HepG2 (cell line): ENCODE measurements at regions not wholly inside any gene's neighbourhood (a gene's known extent, or its start where the extent isn't known, plus 50 kb on each side); places are given as distances from the start of the nearest gene placed in this dataset.
A peak's percentile ranks its signal among the peaks of the same experiment; 100 is the strongest.

Source experiments
- AFF4 ChIP-seq: sonication (generic); formaldehyde crosslinking; IDR thresholded peaks from 2 replicates; pipeline ENCODE4 v1.4.0; 2020; ENCODE audit warnings: missing genetic modification reagents
- EEA1 ChIP-seq: sonication (generic); formaldehyde crosslinking; IDR thresholded peaks from 2 replicates; pipeline ENCODE4 v1.5.1; 2020; ENCODE audit warnings: mild to moderate bottlenecking, missing genetic modification reagents, borderline replicate concordance
- ELF3 ChIP-seq: IDR thresholded peaks from 2 replicates; pipeline ENCODE4 v1.6.1; 2016; ENCODE audit warnings: missing genetic modification reagents, missing compliant biosample characterization
- FOXP1 ChIP-seq, 2 experiments: fragments of 450-650 bp in 1 of 2; IDR thresholded peaks; 2 replicates each; pipeline ENCODE4 v1.6.1; 2017 to 2018; ENCODE audit warnings: antibody characterized with exemption in 1 of 2
- HMGXB4 ChIP-seq, 2 experiments: sonication (generic) in 1 of 2; formaldehyde crosslinking in 1 of 2; IDR thresholded peaks; 2 replicates each; pipeline versions ENCODE4 v1.4.0 to v1.6.1; 2018 to 2020; ENCODE audit warnings: missing genetic modification reagents in 2 of 2, borderline replicate concordance in 1 of 2, low read depth in 1 of 2, mild to moderate bottlenecking in 1 of 2, missing biosample characterization in 1 of 2
- HNF1A ChIP-seq, 2 experiments: sonication (generic) in 1 of 2; formaldehyde crosslinking in 1 of 2; IDR thresholded peaks; 2 replicates each; pipeline versions ENCODE4 v1.4.0 to v1.6.1; 2016 to 2020; ENCODE audit warnings: borderline replicate concordance in 1 of 2, low read depth in 1 of 2, mild to moderate bottlenecking in 1 of 2, missing genetic modification reagents in 1 of 2
- HOMEZ ChIP-seq: IDR thresholded peaks from 2 replicates; pipeline ENCODE4 v1.6.1; 2016; ENCODE audit warnings: low read depth
- NFIC ChIP-seq: IDR thresholded peaks from 2 replicates; pipeline ENCODE4 v1.6.1; 2012; ENCODE audit warnings: mild to moderate bottlenecking, low read length, inconsistent platforms
- PCBP1 ChIP-seq: fragments of 200-400 bp; formaldehyde crosslinking; IDR thresholded peaks from 2 replicates; pipeline ENCODE4 v1.6.1; 2017; ENCODE audit warnings: mild to moderate bottlenecking, low read depth, low read length, borderline replicate concordance
- SAP130 ChIP-seq: IDR thresholded peaks from 2 replicates; pipeline ENCODE4 v1.6.1; 2016; ENCODE audit warnings: low read depth
- SNAPC2 ChIP-seq: sonication (generic); formaldehyde crosslinking; IDR thresholded peaks from 2 replicates; pipeline ENCODE4 v1.8.1; 2022; ENCODE audit warnings: mild to moderate bottlenecking, missing genetic modification reagents
- ZFX ChIP-seq: sonication (generic); formaldehyde crosslinking; IDR thresholded peaks from 2 replicates; pipeline ENCODE4 v1.4.0; 2020; ENCODE audit warnings: mild to moderate bottlenecking, low read depth, missing genetic modification reagents, moderate library complexity
- ZNF468 ChIP-seq: sonication (generic); formaldehyde crosslinking; IDR thresholded peaks from 2 replicates; pipeline ENCODE4 v1.8.0; 2022; ENCODE audit warnings: mild to moderate bottlenecking, moderate library complexity, missing genetic modification reagents
- ZNF619 ChIP-seq: sonication (generic); formaldehyde crosslinking; IDR thresholded peaks from 2 replicates; pipeline ENCODE4 v1.4.0; 2020; ENCODE audit warnings: mild to moderate bottlenecking, missing genetic modification reagents
- ZNF691 ChIP-seq: sonication (generic); formaldehyde crosslinking; IDR thresholded peaks from 2 replicates; pipeline ENCODE4 v1.4.0; 2020; ENCODE audit warnings: missing genetic modification reagents, low read depth, mild to moderate bottlenecking, borderline replicate concordance

GRCh38 chr14:54291491-54292191 lies 105.2 kb upstream of the CDKN3 start (continued):
- TF ChIP-seq FOXP1 (IDR thresholded peaks at IDR 0.05), result peak; percentile 68; the same call in 1 of the 2 replicates
- TF ChIP-seq FOXP1 (CRISPR knock-in tag; IDR thresholded peaks at IDR 0.05), result peak; percentile 86
- TF ChIP-seq SAP130 (CRISPR knock-in tag), result peak; percentile 64
- TF ChIP-seq ELF3 (CRISPR knock-in tag), result no peak; the same call in 1 of the 2 replicates
- TF ChIP-seq HOMEZ (CRISPR knock-in tag), result peak; percentile 78
- no peak for TF ChIP-seq ZNF468 (CRISPR knock-in tag)
- TF ChIP-seq HMGXB4 (CRISPR knock-in tag; IDR thresholded peaks at IDR 0.05; ENCODE audit: borderline replicate concordance in 1 of 2, low read depth in 1 of 2), result peak in 1 of 2 experiments; percentile 17; a peak in 1 of 4 replicates
- TF ChIP-seq SNAPC2, result 0 out of 2 replicates have a peak, but pooled peaks have one; percentile 21
- 0 out of 2 replicates have a peak, but pooled peaks have one; percentile 82 for TF ChIP-seq NFIC
- no peak for TF ChIP-seq ZNF619 (CRISPR knock-in tag)
- peak; percentile 35; the same call in 1 of the 2 replicates for TF ChIP-seq HNF1A (IDR thresholded peaks at IDR 0.05; ENCODE audit: low read depth)
- no peak; the same call in 1 of the 2 replicates for TF ChIP-seq HNF1A (CRISPR knock-in tag; IDR thresholded peaks at IDR 0.05; ENCODE audit: borderline replicate concordance)
- no peak for TF ChIP-seq EEA1
- TF ChIP-seq ZFX (CRISPR knock-in tag), result no peak
- no peak for TF ChIP-seq AFF4 (CRISPR knock-in tag)
- TF ChIP-seq PCBP1, result no peak
- TF ChIP-seq ZNF691 (CRISPR knock-in tag), result no peak
